CD1c-positive myeloid dendritic cell (primary cell): ENCODE measurements at regions not wholly inside any gene's neighbourhood (a gene's known extent, or its start where the extent isn't known, plus 50 kb on each side); places are given as distances from the start of the nearest gene placed in this dataset.
"Not testable (repeated sequence)": the region's sequence is repeated elsewhere in the genome, so short reads cannot be mapped to it uniquely, and the experiment has no call there.

ENCODE experiments used
- DNase-seq: peaks from one replicate; pipeline ENCODE4 v3.0.0-alpha.2; 2016; ENCODE audit errors: extremely low spot score

- no peak for DNase-seq
Measured at GRCh38 chr7:66537380-66537779, 91.3 kb upstream of the KCTD7 start.

GRCh38 chr7:66537876-66538275, 90.8 kb upstream of the KCTD7 start:
- DNase-seq: no peak

- DNase-seq: no peak
Measured at GRCh38 chr7:66539264-66539623, 89.4 kb upstream of the KCTD7 start.

GRCh38 chr7:66539902-66540375, 88.7 kb upstream of the KCTD7 start:
- DNase-seq: no peak

- no peak for DNase-seq
Measured at GRCh38 chr7:66542049-66542448, 86.6 kb upstream of the KCTD7 start.

- no peak for DNase-seq
Measured at GRCh38 chr7:66542528-66543269, 86.0 kb upstream of the KCTD7 start.

- DNase-seq: no peak
Measured at GRCh38 chr7:66549466-66549865, 79.2 kb upstream of the KCTD7 start.

- DNase-seq: no peak
Measured at GRCh38 chr7:66553001-66553400, 75.7 kb upstream of the KCTD7 start.

GRCh38 chr7:66553675-66554074, 75.0 kb upstream of the KCTD7 start:
- DNase-seq: not testable (repeated sequence)

- DNase-seq: not testable (repeated sequence)
Measured at GRCh38 chr7:66554291-66554690, 74.4 kb upstream of the KCTD7 start.

- DNase-seq: not testable (repeated sequence)
Measured at GRCh38 chr7:66554842-66555430, 73.7 kb upstream of the KCTD7 start.

GRCh38 chr7:66556177-66556548, 72.5 kb upstream of the KCTD7 start:
- DNase-seq: no peak

GRCh38 chr7:66556549-66557213, 72.0 kb upstream of the KCTD7 start:
- DNase-seq: no peak

- peak; percentile 66 for DNase-seq
Measured at GRCh38 chr7:66557214-66558200, 71.2 kb upstream of the KCTD7 start.

GRCh38 chr7:66558201-66558641, 70.5 kb upstream of the KCTD7 start:
- no peak for DNase-seq

GRCh38 chr7:66558660-66559465, 69.8 kb upstream of the KCTD7 start:
- no peak for DNase-seq

- no peak for DNase-seq
Measured at GRCh38 chr7:66564045-66564444, 64.6 kb upstream of the KCTD7 start.

- DNase-seq: not testable (repeated sequence)
Measured at GRCh38 chr7:66570179-66570578, 58.5 kb upstream of the KCTD7 start.

- no peak for DNase-seq
Measured at GRCh38 chr7:66571568-66571967, 57.1 kb upstream of the KCTD7 start.

- not testable (repeated sequence) for DNase-seq
Measured at GRCh38 chr7:66573782-66574495, 54.7 kb upstream of the KCTD7 start.
